IPS-15b (cell line): ENCODE measurements at regions not wholly inside any gene's neighbourhood (a gene's known extent, or its start where the extent isn't known, plus 50 kb on each side); places are given as distances from the start of the nearest gene placed in this dataset.
"Not testable (repeated sequence)": the region's sequence is repeated elsewhere in the genome, so short reads cannot be mapped to it uniquely, and the experiment has no call there.

ENCODE experiments used
- H3K27me3 ChIP-seq: one replicate; pipeline ENCODE4 v1.6.1; 2013; ENCODE audit warnings: low read length; ENCODE audit not compliant: control insufficient read depth, insufficient read depth
- H3K36me3 ChIP-seq: one replicate; pipeline ENCODE4 v1.6.1; 2013; ENCODE audit warnings: low read length; ENCODE audit not compliant: control insufficient read depth, insufficient read depth
- H3K4me1 ChIP-seq: one replicate; pipeline ENCODE4 v1.6.1; 2013; ENCODE audit warnings: mild to moderate bottlenecking, low read length; ENCODE audit not compliant: control insufficient read depth, insufficient read depth
- H3K4me3 ChIP-seq: one replicate; pipeline ENCODE4 v1.5.1; 2013; ENCODE audit warnings: low read depth, low read length
- H3K9ac ChIP-seq: one replicate; pipeline ENCODE4 v1.6.1; 2013; ENCODE audit warnings: low read depth, mild to moderate bottlenecking, low read length
- H3K9me3 ChIP-seq: one replicate; pipeline ENCODE4 v1.6.1; 2013; ENCODE audit warnings: mild to moderate bottlenecking, low read length; ENCODE audit not compliant: control insufficient read depth, insufficient read depth

GRCh38 chr14:44385296-44385695, 121.8 kb downstream of the FSCB start:
- not testable (repeated sequence) for H3K36me3 ChIP-seq, H3K9ac ChIP-seq, H3K27me3 ChIP-seq, H3K4me3 ChIP-seq, H3K9me3 ChIP-seq, H3K4me1 ChIP-seq

- H3K36me3 ChIP-seq, H3K4me3 ChIP-seq, H3K9me3 ChIP-seq, H3K9ac ChIP-seq, H3K27me3 ChIP-seq, H3K4me1 ChIP-seq: not testable (repeated sequence)
Measured at GRCh38 chr14:44384601-44385293, 122.3 kb downstream of the FSCB start.

GRCh38 chr14:44384093-44384492, 123.0 kb downstream of the FSCB start:
- Histone ChIP-seq H3K4me1 (no peaks in the 10 kb centered on the region), H3K36me3 (no peaks in the 10 kb centered on the region), H3K4me3 (no peak overlapping the region), H3K9ac (no peak overlapping the region), H3K9me3 (no peaks in the 10 kb centered on the region), H3K27me3 (no peaks in the 10 kb centered on the region)

- Histone ChIP-seq H3K27me3 (no peaks in the 10 kb centered on the region), H3K4me3 (no peak overlapping the region), H3K9me3 (no peaks in the 10 kb centered on the region), H3K36me3 (no peaks in the 10 kb centered on the region), H3K9ac (no peak overlapping the region), H3K4me1 (no peaks in the 10 kb centered on the region)
Measured at GRCh38 chr14:44383636-44384035, 123.4 kb downstream of the FSCB start.

- no peak overlapping the region for H3K9ac ChIP-seq
- H3K4me1 ChIP-seq, result no peaks in the 10 kb centered on the region
- no peaks in the 10 kb centered on the region for H3K27me3 ChIP-seq
- no peaks in the 10 kb centered on the region for H3K36me3 ChIP-seq
- H3K4me3 ChIP-seq, result no peak overlapping the region
- H3K9me3 ChIP-seq, result peaks cover 20% of the 10 kb centered on the region
Measured at GRCh38 chr14:44379292-44379977, 127.6 kb downstream of the FSCB start.

- H3K36me3 ChIP-seq, result no peaks in the 10 kb centered on the region
- H3K27me3 ChIP-seq, result no peaks in the 10 kb centered on the region
Measured at GRCh38 chr14:44374906-44375305, 132.2 kb downstream of the FSCB start.

GRCh38 chr14:44372807-44373489, 134.1 kb downstream of the FSCB start:
- Histone ChIP-seq H3K27me3 (no peaks in the 10 kb centered on the region), H3K36me3 (no peaks in the 10 kb centered on the region), H3K9me3 (peaks cover 15% of the 10 kb centered on the region), H3K9ac (no peak overlapping the region), H3K4me3 (no peak overlapping the region), H3K4me1 (no peaks in the 10 kb centered on the region)

More at GRCh38 chr14:44374906-44375305, 132.2 kb downstream of the FSCB start:
- Histone ChIP-seq H3K9ac (no peak overlapping the region), H3K4me3 (no peak overlapping the region), H3K9me3 (peaks cover 20% of the 10 kb centered on the region), H3K4me1 (no peaks in the 10 kb centered on the region)

- H3K27me3 ChIP-seq, result no peaks in the 10 kb centered on the region
- peaks cover 9% of the 10 kb centered on the region for H3K9me3 ChIP-seq
- no peak overlapping the region for H3K9ac ChIP-seq
- H3K4me3 ChIP-seq, result no peak overlapping the region
- H3K36me3 ChIP-seq, result no peaks in the 10 kb centered on the region
- no peaks in the 10 kb centered on the region for H3K4me1 ChIP-seq
Measured at GRCh38 chr14:44372231-44372630, 134.9 kb downstream of the FSCB start.

- no peaks in the 10 kb centered on the region for H3K36me3 ChIP-seq
- H3K4me3 ChIP-seq, result no peak overlapping the region
- H3K9me3 ChIP-seq, result no peaks in the 10 kb centered on the region
- no peaks in the 10 kb centered on the region for H3K4me1 ChIP-seq
- no peaks in the 10 kb centered on the region for H3K27me3 ChIP-seq
- H3K9ac ChIP-seq, result no peak overlapping the region
Measured at GRCh38 chr14:44370727-44371126, 136.4 kb downstream of the FSCB start.

GRCh38 chr14:44369401-44370123, 137.5 kb downstream of the FSCB start:
- Histone ChIP-seq H3K9me3 (no peaks in the 10 kb centered on the region), H3K9ac (no peak overlapping the region), H3K36me3 (no peaks in the 10 kb centered on the region), H3K27me3 (no peaks in the 10 kb centered on the region), H3K4me3 (no peak overlapping the region), H3K4me1 (no peaks in the 10 kb centered on the region)

- no peak overlapping the region for H3K9ac ChIP-seq
- no peak overlapping the region for H3K4me3 ChIP-seq
- no peaks in the 10 kb centered on the region for H3K27me3 ChIP-seq
- H3K4me1 ChIP-seq, result no peaks in the 10 kb centered on the region
- no peaks in the 10 kb centered on the region for H3K36me3 ChIP-seq
- H3K9me3 ChIP-seq, result no peaks in the 10 kb centered on the region
Measured at GRCh38 chr14:44361083-44361482, 146.0 kb downstream of the FSCB start.
